GM23248 (cell line): ENCODE measurements at regions not wholly inside any gene's neighbourhood (a gene's known extent, or its start where the extent isn't known, plus 50 kb on each side); places are given as distances from the start of the nearest gene placed in this dataset.

Source experiments
- DNase-seq: peaks from one replicate; pipeline ENCODE4 v3.0.0-alpha.2; 2015
- H2AFZ ChIP-seq: fragments of 200-600 bp; sonication (generic); 2 replicates; pipeline ENCODE4 v1.6.1; 2016; ENCODE audit warnings: antibody characterized with exemption
- H3F3A ChIP-seq: fragments of 200-600 bp; sonication (generic); 2 replicates; pipeline ENCODE4 v1.6.1; 2016; ENCODE audit warnings: mild to moderate bottlenecking, antibody characterized with exemption, mixed run types; ENCODE audit not compliant: insufficient read depth
- H3K27ac ChIP-seq: fragments of 200-600 bp; sonication (generic); 2 replicates; pipeline ENCODE4 v1.5.1; 2016; ENCODE audit warnings: mild to moderate bottlenecking
- H3K27me3 ChIP-seq: fragments of 200-600 bp; sonication (generic); replicated peaks from 2 replicates; pipeline ENCODE4 v1.6.1; 2016; ENCODE audit warnings: mild to moderate bottlenecking; ENCODE audit not compliant: insufficient read depth
- H3K36me3 ChIP-seq: fragments of 200-600 bp; sonication (generic); 2 replicates; pipeline ENCODE4 v1.6.1; 2016; ENCODE audit warnings: low read depth, mild to moderate bottlenecking
- H3K4me1 ChIP-seq: fragments of 200-600 bp; sonication (generic); 2 replicates; pipeline ENCODE4 v1.6.1; 2016; ENCODE audit warnings: mild to moderate bottlenecking; ENCODE audit not compliant: insufficient read depth
- H3K4me2 ChIP-seq: fragments of 200-600 bp; sonication (generic); one replicate; pipeline ENCODE4 v1.6.1; 2016; ENCODE audit warnings: mild to moderate bottlenecking; ENCODE audit not compliant: unreplicated experiment
- H3K4me3 ChIP-seq: fragments of 200-600 bp; sonication (generic); 2 replicates; pipeline ENCODE4 v1.5.1; 2016; ENCODE audit warnings: mild to moderate bottlenecking
- H3K79me2 ChIP-seq: fragments of 200-600 bp; sonication (generic); 2 replicates; pipeline ENCODE4 v1.6.1; 2016; ENCODE audit warnings: mild to moderate bottlenecking; ENCODE audit not compliant: insufficient read depth
- H3K9ac ChIP-seq: fragments of 200-600 bp; sonication (generic); 2 replicates; pipeline ENCODE4 v1.6.1; 2016; ENCODE audit warnings: mild to moderate bottlenecking
- H3K9me2 ChIP-seq: fragments of 200-600 bp; sonication (generic); 2 replicates; pipeline ENCODE4 v1.6.1; 2016; ENCODE audit warnings: mixed run types, mild to moderate bottlenecking, moderate library complexity; ENCODE audit not compliant: insufficient read depth
- H3K9me3 ChIP-seq: fragments of 200-600 bp; sonication (generic); one replicate; pipeline ENCODE4 v1.6.1; 2017; ENCODE audit warnings: low read depth
- H4K20me1 ChIP-seq: fragments of 200-600 bp; sonication (generic); 2 replicates; pipeline ENCODE4 v1.6.0; 2016; ENCODE audit not compliant: insufficient read depth
- EZH2 ChIP-seq: fragments of 200-600 bp; sonication (generic); IDR thresholded peaks from 2 replicates; pipeline ENCODE4 v1.6.1; 2018; ENCODE audit warnings: antibody characterized with exemption, mild to moderate bottlenecking; ENCODE audit not compliant: insufficient read depth, poor library complexity, severe bottlenecking
- EZH2phosphoT487 ChIP-seq: fragments of 200-600 bp; sonication (generic); IDR thresholded peaks from 2 replicates; pipeline ENCODE4 v1.6.1; 2018; ENCODE audit warnings: antibody characterized with exemption, moderate library complexity, mild to moderate bottlenecking, low read depth; ENCODE audit not compliant: insufficient read depth
- WGBS, 2 experiments: methylation state at CpG; one replicate each; pipeline ENCODE4 v1.1.6; 2015 to 2017; ENCODE audit warnings: low lambda C conversion rate in 2 of 2, low coverage in 1 of 2; ENCODE audit errors: missing lambda C conversion rate in 2 of 2; 5-methylcytosine and 5-hydroxymethylcytosine counted together
- in situ Hi-C: fragments of 300-500 bp; cut with MboI; formaldehyde crosslinking; loops from 2 replicates; pipeline ENCODE4 v1.15.0; 2020

DNA sequence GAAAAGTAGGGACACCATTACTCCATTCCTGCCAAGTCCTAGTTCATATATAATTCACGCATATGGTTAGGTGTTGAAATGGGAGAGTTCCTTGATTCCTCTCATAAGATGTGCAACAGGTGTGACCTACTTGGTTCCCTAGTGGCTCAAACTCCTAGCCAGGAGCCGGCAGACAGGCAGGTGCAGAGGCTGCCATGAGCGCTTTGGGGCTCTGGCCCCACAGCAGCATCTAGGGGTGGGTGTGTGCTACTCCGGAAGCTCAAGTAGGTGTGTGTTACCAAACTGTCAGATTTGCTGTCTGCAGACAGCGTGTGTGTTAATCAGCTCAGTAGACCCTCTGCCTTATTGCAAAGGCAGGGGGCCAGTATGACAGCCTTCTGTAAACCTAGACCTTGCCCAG lies 1652.4 kb upstream of the ACO1 start:
- Histone ChIP-seq H3K27me3 (no peaks in the 10 kb centered on the region), H4K20me1 (no peaks in the 10 kb centered on the region), H3K4me1 (no peaks in the 10 kb centered on the region), H2AFZ (no peak overlapping the region), H3K9me2 (peaks cover 1% of the 10 kb centered on the region; the same call in 1 of the 2 replicates), H3K9ac (no peak overlapping the region), H3F3A (no peaks in the 10 kb centered on the region), H3K9me3 (peaks cover 5% of the 10 kb centered on the region), H3K79me2 (no peaks in the 10 kb centered on the region), H3K36me3 (no peaks in the 10 kb centered on the region), H3K27ac (no peak overlapping the region), H3K4me3 (no peak overlapping the region), H3K4me2 (no peak overlapping the region)
- WGBS, 2 experiments = 25 to 29% methylated on average over 5 of the region's 5 CpGs
- DNase-seq = no peak
- TF ChIP-seq EZH2 (no peak), EZH2phosphoT487 (no peak)
- in situ Hi-C loops = no loop called here

DNA sequence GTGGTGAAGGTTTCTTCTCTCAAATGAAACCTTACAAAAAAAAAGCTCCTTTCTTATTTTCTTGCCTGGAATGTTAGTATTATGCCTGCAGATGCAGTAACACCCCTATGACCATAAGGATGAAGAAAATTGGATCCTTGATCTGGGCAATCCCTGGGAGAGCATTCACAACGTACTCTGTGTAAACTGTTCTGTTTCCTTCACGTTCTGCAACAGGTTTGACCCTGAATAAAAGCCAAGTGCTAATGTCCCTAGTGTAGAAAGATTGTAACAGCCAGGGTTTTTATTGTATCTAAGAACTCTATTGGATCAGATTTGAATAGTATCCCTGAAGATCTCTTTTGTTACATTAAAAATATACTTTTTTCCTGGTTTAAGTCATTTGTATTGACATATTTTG lies 1639.6 kb upstream of the ACO1 start:
- DNase-seq = no peak
- Histone ChIP-seq H3K4me1 (no peaks in the 10 kb centered on the region), H3K27me3 (no peaks in the 10 kb centered on the region), H3K4me3 (no peak overlapping the region), H3K27ac (no peak overlapping the region), H3K36me3 (no peaks in the 10 kb centered on the region), H3K9me3 (no peaks in the 10 kb centered on the region), H4K20me1 (no peaks in the 10 kb centered on the region), H3K79me2 (no peaks in the 10 kb centered on the region), H2AFZ (no peak overlapping the region), H3K4me2 (no peak overlapping the region), H3K9ac (no peak overlapping the region), H3F3A (no peaks in the 10 kb centered on the region), H3K9me2 (no peaks in the 10 kb centered on the region)
- TF ChIP-seq EZH2 (no peak), EZH2phosphoT487 (no peak)
- in situ Hi-C loops = no loop called here
- 2 to 13% methylated on average over 2 of the region's 2 CpGs for whole genome bisulfite sequencing, 2 experiments

DNA sequence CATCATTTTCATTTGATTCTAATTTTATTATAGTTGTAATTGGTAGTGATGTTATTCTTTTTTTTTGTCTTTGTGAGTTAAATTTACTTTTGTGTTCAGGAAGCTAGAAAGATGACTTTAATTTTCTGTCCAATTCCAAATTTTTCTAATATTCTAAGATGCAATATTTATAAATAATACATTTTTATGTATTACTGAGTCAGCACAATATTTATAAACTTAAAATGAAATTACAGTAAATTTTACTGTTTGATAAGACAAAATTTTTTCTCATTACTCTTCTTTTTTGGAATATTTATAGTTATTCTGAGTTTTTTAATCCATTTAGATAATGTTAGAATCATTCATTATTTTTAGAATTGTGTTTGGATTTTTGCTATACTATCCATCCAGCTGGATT lies 1637.9 kb upstream of the ACO1 start:
- no peaks in the 10 kb centered on the region for H3K79me2 ChIP-seq
- H3K4me2 ChIP-seq = no peak overlapping the region
- H3K9me3 ChIP-seq = no peaks in the 10 kb centered on the region
- no peaks in the 10 kb centered on the region for H4K20me1 ChIP-seq
- H3K4me1 ChIP-seq = no peaks in the 10 kb centered on the region
- H2AFZ ChIP-seq = no peak overlapping the region
- no peak for DNase-seq
- H3F3A ChIP-seq = no peaks in the 10 kb centered on the region
- no peak overlapping the region for H3K4me3 ChIP-seq
- no peak overlapping the region for H3K9ac ChIP-seq
- no peaks in the 10 kb centered on the region for H3K36me3 ChIP-seq
- TF ChIP-seq EZH2phosphoT487 = no peak
- no peak overlapping the region for H3K27ac ChIP-seq
- no peaks in the 10 kb centered on the region for H3K9me2 ChIP-seq
- H3K27me3 ChIP-seq = no peaks in the 10 kb centered on the region
- in situ Hi-C loops = no loop called here

DNA sequence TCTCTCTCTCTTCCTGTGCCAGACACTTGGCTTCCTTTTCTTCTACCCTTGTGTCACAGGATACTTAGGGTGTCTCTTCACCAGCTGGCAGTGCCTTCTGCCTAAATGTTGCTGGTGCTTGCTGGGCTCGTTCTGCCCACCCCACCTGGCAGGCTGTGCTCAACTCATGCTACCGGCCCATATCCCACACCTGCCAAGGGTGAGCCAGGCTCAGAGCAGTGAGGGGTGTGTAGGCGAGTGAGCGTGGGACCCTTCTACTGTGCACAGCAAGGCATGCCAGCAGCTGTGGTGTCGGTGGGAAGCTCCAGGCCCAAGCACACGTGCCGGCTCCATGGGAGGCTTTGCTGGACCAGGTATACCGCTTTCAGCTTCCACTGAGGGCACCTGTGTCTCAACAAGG lies 1626.7 kb upstream of the ACO1 start:
- H3K36me3 ChIP-seq = no peaks in the 10 kb centered on the region
- WGBS, 2 experiments = 32 to 39% methylated on average over 8 of the region's 8 CpGs

DNA sequence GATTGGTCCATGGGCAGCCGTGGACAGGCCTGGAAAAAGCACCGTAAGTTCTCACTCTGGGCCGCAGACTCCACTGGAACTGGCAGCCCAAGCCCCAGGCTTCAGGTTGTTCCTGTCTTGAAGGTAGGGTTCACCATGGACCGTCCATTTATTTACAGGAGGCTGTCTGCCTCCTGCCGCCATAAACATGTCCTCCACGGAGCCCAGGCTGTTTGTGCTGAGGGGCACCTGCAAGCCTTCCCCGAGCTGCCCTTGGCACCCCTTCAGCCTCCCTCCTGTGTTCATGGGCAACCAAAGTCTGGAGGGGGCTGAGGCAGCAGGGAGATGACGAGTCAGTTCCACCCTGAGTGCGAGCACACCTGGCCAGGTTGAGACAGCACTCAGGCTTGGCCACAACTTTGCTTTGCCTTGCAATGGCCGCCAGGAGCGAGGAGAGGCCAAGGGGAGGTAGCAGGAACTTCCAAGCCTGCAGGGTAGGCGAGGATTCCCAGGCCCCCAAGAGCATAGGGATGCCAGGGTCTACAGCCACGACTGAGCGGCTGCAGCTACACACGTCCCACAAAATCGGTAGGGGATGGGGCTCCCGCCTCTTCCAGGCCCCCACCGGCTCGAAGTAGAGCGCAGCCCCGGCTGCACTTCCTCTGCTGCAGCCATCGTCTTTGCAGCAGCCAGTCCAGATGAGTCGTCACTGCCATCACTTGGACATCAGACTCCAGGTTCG lies 1625.6 kb upstream of the ACO1 start:
- no peaks in the 10 kb centered on the region for H3K9me2 ChIP-seq
- H3K27ac ChIP-seq = no peak overlapping the region
- H3K36me3 ChIP-seq = no peaks in the 10 kb centered on the region
- no peak overlapping the region for H3K4me2 ChIP-seq
- in situ Hi-C loops = no loop called here
- no peak for DNase-seq
- no peak overlapping the region for H3K9ac ChIP-seq
- H3K79me2 ChIP-seq = no peaks in the 10 kb centered on the region
- no peak overlapping the region for H3K4me3 ChIP-seq
- no peaks in the 10 kb centered on the region for H3K9me3 ChIP-seq
- 36 to 41% methylated on average over 23 to 24 of the region's 24 CpGs for WGBS, 2 experiments
- H3K4me1 ChIP-seq = no peaks in the 10 kb centered on the region
- H3F3A ChIP-seq = no peaks in the 10 kb centered on the region
- no peak overlapping the region for H2AFZ ChIP-seq
- H3K27me3 ChIP-seq = no peaks in the 10 kb centered on the region
- no peak for TF ChIP-seq EZH2
- TF ChIP-seq EZH2phosphoT487 = no peak
- H4K20me1 ChIP-seq = no peaks in the 10 kb centered on the region

More for the DNA sequence above, 1626.7 kb upstream of the ACO1 start:
- no peaks in the 10 kb centered on the region for H3K4me1 ChIP-seq
- no peak overlapping the region for H3K9ac ChIP-seq
- H3K79me2 ChIP-seq = no peaks in the 10 kb centered on the region
- no peaks in the 10 kb centered on the region for H4K20me1 ChIP-seq
- TF ChIP-seq EZH2phosphoT487 = no peak
- TF ChIP-seq EZH2 = no peak
- no peaks in the 10 kb centered on the region for H3K9me2 ChIP-seq
- in situ Hi-C loops = no loop called here
- no peak overlapping the region for H3K4me2 ChIP-seq
- H3K27me3 ChIP-seq = no peaks in the 10 kb centered on the region
- no peaks in the 10 kb centered on the region for H3F3A ChIP-seq
- H3K9me3 ChIP-seq = no peaks in the 10 kb centered on the region
- H3K4me3 ChIP-seq = no peak overlapping the region
- H3K27ac ChIP-seq = no peak overlapping the region
- DNase-seq = no peak
- H2AFZ ChIP-seq = no peak overlapping the region
